ENCODE measurements at regions not wholly inside any gene's neighbourhood (a gene's known extent, or its start where the extent isn't known, plus 50 kb on each side); places are given as distances from the start of the nearest gene placed in this dataset.

DNA sequence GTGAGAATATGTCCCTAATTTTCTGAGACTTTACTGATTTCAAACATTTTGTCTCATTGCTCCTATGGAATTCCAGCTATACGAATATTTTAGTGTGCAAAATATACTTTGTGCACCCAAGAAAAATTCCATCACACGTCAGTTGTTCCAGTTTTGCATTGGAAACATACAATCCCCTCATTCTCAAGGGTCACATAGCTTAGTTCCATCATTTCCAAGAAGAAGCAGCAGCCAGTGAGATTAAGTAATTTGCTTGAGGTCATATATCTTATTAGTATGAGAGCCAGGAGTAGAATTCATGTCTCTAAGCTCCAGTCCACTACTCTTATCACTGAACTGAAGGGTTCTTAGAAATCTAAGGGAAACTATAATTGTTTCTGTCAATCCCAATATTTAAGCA is 746.7 kb upstream of the C9orf72 start:
- Histone ChIP-seq H3K27me3 (no peaks in the 10 kb centered on the region), H3K36me3 (no peaks in the 10 kb centered on the region), H3K4me3 (no peak overlapping the region), H3K27ac (no peak overlapping the region), H3K9me3 (no peaks in the 10 kb centered on the region), H3K4me1 (no peaks in the 10 kb centered on the region)
- no peak for DNase-seq
- WGBS, 2 donors = 62 to 67% methylated on average over 2 of the region's 2 CpGs
- TF ChIP-seq, protein P1, sequence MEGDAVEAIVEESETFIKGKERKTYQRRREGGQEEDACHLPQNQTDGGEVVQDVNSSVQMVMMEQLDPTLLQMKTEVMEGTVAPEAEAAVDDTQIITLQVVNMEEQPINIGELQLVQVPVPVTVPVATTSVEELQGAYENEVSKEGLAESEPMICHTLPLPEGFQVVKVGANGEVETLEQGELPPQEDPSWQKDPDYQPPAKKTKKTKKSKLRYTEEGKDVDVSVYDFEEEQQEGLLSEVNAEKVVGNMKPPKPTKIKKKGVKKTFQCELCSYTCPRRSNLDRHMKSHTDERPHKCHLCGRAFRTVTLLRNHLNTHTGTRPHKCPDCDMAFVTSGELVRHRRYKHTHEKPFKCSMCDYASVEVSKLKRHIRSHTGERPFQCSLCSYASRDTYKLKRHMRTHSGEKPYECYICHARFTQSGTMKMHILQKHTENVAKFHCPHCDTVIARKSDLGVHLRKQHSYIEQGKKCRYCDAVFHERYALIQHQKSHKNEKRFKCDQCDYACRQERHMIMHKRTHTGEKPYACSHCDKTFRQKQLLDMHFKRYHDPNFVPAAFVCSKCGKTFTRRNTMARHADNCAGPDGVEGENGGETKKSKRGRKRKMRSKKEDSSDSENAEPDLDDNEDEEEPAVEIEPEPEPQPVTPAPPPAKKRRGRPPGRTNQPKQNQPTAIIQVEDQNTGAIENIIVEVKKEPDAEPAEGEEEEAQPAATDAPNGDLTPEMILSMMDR (IDR thresholded peaks at IDR 0.05) = no peak
- no peak for TF ChIP-seq EP300 (IDR thresholded peaks at IDR 0.05)
- no peak for TF ChIP-seq POLR2AphosphoS5 (IDR thresholded peaks at IDR 0.05)
- TF ChIP-seq POLR2A (IDR thresholded peaks at IDR 0.05) = no peak
- intact Hi-C loops (cut with DNase I) = no loop called here

DNA sequence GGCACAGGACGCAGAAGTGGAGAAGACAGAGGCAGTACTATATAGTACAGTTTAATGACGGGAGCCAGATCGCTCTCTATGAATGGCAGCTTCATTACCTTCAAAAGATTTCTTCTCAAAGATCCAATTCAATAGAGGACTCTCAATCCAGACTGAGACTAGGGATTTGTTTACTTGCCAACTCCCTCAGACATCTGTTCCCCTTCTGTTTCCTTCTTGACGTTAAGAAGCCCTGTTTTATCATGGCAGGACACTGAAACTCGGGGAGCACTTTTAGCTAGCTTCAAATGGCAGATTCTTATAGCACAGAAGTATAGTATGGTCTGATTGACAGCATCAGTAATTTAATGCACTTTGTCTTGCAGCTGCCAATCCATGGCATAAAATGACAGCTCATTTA is 747.3 kb upstream of the C9orf72 start:
- TF ChIP-seq EP300 (IDR thresholded peaks at IDR 0.05) = no peak
- TF ChIP-seq, protein P1 (IDR thresholded peaks at IDR 0.05) = no peak
- TF ChIP-seq POLR2A (IDR thresholded peaks at IDR 0.05) = no peak
- no peak for TF ChIP-seq POLR2AphosphoS5 (IDR thresholded peaks at IDR 0.05)
- no peak overlapping the region for H3K27ac ChIP-seq
- no peak overlapping the region for H3K4me3 ChIP-seq
- H3K27me3 ChIP-seq = no peaks in the 10 kb centered on the region
- no peak for DNase-seq
- WGBS, 2 donors = 35 to 56% methylated on average over 5 of the region's 5 CpGs
- H3K36me3 ChIP-seq = no peaks in the 10 kb centered on the region
- H3K9me3 ChIP-seq = no peaks in the 10 kb centered on the region
- no peaks in the 10 kb centered on the region for H3K4me1 ChIP-seq
- intact Hi-C loops (cut with DNase I) = no loop called here

DNA sequence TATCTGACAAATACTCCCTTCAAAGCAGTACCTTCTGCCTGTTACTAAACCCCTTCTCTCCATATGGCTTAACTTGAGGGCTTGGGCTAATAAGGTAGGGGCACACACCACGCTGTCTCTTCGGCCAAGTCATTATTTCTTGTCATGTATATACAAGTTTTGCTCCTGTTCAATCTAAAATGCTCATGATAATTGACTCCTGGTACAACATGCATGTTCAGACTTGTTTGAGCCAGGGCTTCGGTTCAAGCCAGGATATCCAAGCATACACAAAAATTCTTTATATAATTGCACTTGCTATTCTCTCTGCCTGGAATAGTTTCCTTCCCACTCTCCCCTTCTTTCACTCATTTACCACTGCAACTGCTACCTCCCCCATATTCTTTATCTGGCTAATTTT is 756.0 kb upstream of the C9orf72 start:
- H3K4me1 ChIP-seq = no peaks in the 10 kb centered on the region
- H3K27ac ChIP-seq = no peak overlapping the region
- intact Hi-C loops (cut with DNase I) = no loop called here
- TF ChIP-seq EP300 (IDR thresholded peaks at IDR 0.05) (no peak), POLR2AphosphoS5 (IDR thresholded peaks at IDR 0.05) (no peak), POLR2A (IDR thresholded peaks at IDR 0.05) (no peak)
- TF ChIP-seq, protein P1 (IDR thresholded peaks at IDR 0.05) = no peak
- DNase-seq = no peak
- H3K4me3 ChIP-seq = no peak overlapping the region
- no peaks in the 10 kb centered on the region for H3K9me3 ChIP-seq
- no peaks in the 10 kb centered on the region for H3K27me3 ChIP-seq
- no peaks in the 10 kb centered on the region for H3K36me3 ChIP-seq
- 88 to 90% methylated on average over 3 of the region's 3 CpGs for WGBS, 2 donors

DNA sequence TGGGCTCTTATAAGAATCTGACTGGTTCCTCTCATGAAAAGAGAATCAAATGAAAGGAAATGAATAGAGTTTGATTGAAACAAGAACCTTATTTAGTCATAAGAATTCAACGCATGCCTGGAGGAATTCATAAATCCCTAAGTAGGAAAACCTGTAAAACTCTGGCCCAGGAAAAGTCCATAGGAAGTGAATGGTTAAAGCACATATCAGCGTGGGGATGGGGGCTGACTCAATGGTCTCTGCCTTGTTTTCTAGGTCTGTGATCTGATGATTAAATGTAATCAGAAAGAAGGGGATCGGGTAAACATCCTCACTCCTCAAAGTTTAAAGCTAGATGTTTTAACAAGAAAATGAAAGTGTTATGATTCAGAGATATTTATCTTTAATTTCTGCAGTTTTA is 759.4 kb upstream of the C9orf72 start:
- 67 to 71% methylated on average over 3 of the region's 3 CpGs for WGBS, 2 donors

DNA sequence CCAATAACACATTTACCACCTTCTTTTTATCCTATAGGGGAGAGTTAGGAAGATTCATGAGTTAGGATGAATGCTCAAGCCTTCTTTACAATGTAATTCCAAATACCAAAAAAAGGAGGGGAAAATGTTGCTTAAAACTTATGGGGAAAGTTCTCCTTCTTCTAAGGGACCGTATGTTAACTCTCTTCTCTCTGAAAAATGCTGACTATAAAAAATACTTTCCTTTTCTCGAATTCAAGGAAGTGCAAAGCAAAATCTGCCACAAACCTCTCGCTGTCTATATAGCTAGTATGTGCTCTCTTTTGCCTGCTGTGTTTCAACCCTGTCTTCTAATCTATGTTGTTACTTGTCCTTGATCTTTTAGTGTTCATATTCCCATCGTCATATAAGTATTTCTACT is 768.6 kb upstream of the C9orf72 start:
- Histone ChIP-seq H3K27me3 (no peaks in the 10 kb centered on the region), H3K36me3 (no peaks in the 10 kb centered on the region), H3K27ac (no peak overlapping the region), H3K4me3 (no peak overlapping the region), H3K4me1 (no peaks in the 10 kb centered on the region), H3K9me3 (peaks cover 0 to 2% (median 0%) of the 10 kb centered on the region in 4 donors)
- no peak for TF ChIP-seq POLR2A (IDR thresholded peaks at IDR 0.05)
- no peak for TF ChIP-seq POLR2AphosphoS5 (IDR thresholded peaks at IDR 0.05)
- TF ChIP-seq, protein P1 (IDR thresholded peaks at IDR 0.05) = no peak
- no peak for TF ChIP-seq EP300 (IDR thresholded peaks at IDR 0.05)
- WGBS, 2 donors = 81 to 83% methylated on average over 4 of the region's 4 CpGs
- DNase-seq = no peak
- intact Hi-C loops (cut with DNase I) = no loop called here

More for the DNA sequence above, 759.4 kb upstream of the C9orf72 start:
- Histone ChIP-seq H3K9me3 (no peaks in the 10 kb centered on the region), H3K4me1 (no peaks in the 10 kb centered on the region), H3K27ac (no peak overlapping the region), H3K4me3 (no peak overlapping the region), H3K36me3 (no peaks in the 10 kb centered on the region), H3K27me3 (no peaks in the 10 kb centered on the region)
- intact Hi-C loops (cut with DNase I) = no loop called here
- TF ChIP-seq POLR2AphosphoS5 (IDR thresholded peaks at IDR 0.05) = no peak
- TF ChIP-seq EP300 (IDR thresholded peaks at IDR 0.05) = no peak
- no peak for TF ChIP-seq POLR2A (IDR thresholded peaks at IDR 0.05)
- TF ChIP-seq, protein P1 (IDR thresholded peaks at IDR 0.05) = no peak
- no peak for DNase-seq

All from sigmoid colon (tissue), 6 donors.